Transverse colon (tissue), 3 donors: ENCODE measurements at regions not wholly inside any gene's neighbourhood (a gene's known extent, or its start where the extent isn't known, plus 50 kb on each side); places are given as distances from the start of the nearest gene placed in this dataset.

Experiments used
- POLR2A ChIP-seq: fragments of 450-650 bp; IDR thresholded peaks from one replicate; pipeline ENCODE4 v1.6.1; 2016; ENCODE audit warnings: antibody characterized with exemption, mild to moderate bottlenecking, moderate library complexity
- TF ChIP-seq, protein P1 (sequence below), 5 experiments: fragments of 200-600 bp in 3 of 5; fragments of 450-650 bp in 2 of 5; sonication (generic) in 3 of 5; IDR thresholded peaks; 1 replicate in 2 of 5; 2 replicates in 3 of 5; pipeline ENCODE4 v1.5.1; 2016 to 2017; ENCODE audit warnings: antibody characterized with exemption in 5 of 5, inconsistent platforms in 3 of 5, mild to moderate bottlenecking in 2 of 5, moderate library complexity in 1 of 5

DNA sequence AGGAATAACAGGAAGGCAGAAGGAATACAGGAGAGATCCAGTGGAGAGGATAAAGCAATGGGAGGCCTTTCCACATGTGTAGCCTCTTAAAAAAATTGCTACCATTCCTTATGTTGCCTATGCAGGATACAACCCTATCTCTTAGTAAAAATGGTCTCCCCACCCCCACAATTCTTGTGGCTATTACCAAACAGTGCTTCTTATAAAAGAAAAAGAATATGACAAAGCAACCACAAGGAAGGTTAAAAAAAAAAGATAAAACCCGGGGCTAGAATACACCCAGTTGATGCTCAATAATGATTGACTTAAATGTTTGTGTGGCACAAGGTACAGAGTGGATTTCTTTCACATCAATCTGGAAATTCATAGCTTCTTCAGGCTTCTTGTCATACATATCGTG is 250.9 kb downstream of the HIVEP2 start:
- no peak for TF ChIP-seq POLR2A
- TF ChIP-seq, protein P1, sequence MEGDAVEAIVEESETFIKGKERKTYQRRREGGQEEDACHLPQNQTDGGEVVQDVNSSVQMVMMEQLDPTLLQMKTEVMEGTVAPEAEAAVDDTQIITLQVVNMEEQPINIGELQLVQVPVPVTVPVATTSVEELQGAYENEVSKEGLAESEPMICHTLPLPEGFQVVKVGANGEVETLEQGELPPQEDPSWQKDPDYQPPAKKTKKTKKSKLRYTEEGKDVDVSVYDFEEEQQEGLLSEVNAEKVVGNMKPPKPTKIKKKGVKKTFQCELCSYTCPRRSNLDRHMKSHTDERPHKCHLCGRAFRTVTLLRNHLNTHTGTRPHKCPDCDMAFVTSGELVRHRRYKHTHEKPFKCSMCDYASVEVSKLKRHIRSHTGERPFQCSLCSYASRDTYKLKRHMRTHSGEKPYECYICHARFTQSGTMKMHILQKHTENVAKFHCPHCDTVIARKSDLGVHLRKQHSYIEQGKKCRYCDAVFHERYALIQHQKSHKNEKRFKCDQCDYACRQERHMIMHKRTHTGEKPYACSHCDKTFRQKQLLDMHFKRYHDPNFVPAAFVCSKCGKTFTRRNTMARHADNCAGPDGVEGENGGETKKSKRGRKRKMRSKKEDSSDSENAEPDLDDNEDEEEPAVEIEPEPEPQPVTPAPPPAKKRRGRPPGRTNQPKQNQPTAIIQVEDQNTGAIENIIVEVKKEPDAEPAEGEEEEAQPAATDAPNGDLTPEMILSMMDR (IDR thresholded peaks at IDR 0.05): no peak
